Inflammatory macrophage (primary cell): ENCODE measurements at regions not wholly inside any gene's neighbourhood (a gene's known extent, or its start where the extent isn't known, plus 50 kb on each side); places are given as distances from the start of the nearest gene placed in this dataset.
"Not testable (repeated sequence)": the region's sequence is repeated elsewhere in the genome, so short reads cannot be mapped to it uniquely, and the experiment has no call there.

ENCODE experiments used
- DNase-seq, 2 donors: peaks; one replicate each; pipeline ENCODE4 v3.0.0-alpha.2; 2020 to 2022

DNA sequence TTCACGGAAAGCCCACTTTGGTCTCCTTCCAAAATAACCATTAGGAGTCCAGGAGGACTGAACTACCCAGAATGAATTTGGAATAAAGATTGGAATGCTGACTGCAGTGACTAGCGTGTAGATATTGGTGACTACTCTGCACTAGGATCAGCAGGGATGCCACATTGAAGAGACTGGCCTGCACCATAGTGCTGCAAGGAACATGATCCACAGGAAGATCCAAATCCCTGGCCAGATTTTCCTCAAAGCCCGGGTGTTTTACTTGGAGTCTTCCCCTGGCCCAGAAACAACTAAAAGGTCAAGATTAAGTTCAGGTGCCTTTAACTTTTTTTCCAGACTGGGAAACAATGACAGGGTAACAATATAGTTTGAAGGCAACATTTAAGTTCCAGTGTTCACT, 870.4 kb downstream of the CDH8 start:
- no peak for DNase-seq

DNA sequence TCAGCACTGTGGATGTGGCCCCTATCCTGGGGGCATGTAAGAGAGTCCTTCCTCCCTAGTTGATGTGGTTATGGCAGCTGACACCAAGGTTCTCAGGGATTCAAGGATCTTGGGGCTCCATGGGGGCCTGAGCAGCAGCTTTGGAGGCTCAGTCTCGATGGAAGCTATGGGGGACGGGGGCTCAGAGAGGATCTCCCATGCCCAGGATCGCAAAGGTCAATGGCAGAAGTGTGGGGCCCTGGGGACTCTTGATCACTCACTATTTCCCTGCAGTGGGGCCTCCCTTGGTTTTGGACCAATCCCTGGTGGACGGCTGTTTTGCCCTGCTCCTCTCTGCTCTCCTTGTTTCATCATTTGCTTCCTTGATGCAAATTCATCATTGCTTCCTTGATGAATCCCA, 885.9 kb downstream of the CDH8 start:
- DNase-seq = no peak

DNA sequence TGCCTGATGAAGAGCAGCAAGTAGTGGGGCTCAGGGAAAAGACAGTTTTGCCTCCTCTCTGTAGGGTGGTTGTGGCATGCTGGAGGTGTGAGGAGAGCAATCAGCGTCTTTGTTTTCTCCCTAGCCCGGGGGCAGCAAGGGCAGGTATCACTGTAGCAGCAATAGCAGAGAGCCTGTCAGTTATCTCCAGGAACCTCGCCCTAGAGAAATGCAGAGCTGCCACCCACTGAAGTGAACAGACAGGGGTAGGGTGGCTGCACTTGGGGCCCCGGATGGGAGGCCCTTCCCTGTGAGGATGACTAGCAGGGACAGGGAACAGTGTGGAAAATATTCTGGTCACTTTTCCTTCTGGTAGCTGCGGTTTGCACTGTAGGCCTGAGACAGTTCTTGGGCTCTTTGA, 886.5 kb downstream of the CDH8 start:
- DNase-seq = no peak

DNA sequence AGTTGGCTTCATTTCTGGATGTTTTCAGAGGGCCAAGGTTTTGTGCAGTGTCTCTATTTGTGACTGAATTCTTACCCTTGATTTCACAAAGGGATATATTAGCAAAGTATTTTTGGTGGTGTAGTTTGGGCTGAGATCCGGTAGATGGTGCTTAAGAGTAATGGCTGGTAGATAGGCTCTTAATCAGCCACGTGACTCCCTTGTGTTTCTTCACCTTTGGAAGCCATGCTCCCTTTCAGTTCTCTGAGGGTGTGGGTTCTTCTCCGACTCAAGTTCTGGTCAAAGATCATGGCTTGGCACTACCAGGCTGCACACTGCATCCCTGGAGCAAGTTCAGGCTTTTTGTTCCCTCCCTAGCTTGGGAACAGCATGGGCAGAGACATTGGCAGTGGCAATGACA, 887.3 kb downstream of the CDH8 start:
- DNase-seq = no peak

DNA sequence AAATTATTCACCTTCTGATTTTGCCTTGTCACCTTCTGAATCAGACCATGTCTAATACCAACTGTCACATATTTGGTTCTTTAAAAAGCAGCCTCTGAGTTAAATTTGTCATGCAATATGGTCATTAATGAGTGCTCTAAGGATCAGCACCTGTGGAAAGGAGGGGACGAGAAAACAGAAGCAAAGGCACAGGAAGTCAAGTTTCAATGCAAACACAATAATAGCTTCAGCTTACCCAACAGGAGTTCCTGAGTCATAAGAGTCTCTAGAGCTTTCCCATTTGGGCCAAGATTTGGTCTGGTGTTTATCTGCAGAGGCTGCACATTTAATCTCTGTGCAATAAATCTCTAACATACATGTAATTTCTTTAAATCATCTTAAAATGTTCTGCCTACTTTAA, 889.8 kb downstream of the CDH8 start:
- no peak for DNase-seq

DNA sequence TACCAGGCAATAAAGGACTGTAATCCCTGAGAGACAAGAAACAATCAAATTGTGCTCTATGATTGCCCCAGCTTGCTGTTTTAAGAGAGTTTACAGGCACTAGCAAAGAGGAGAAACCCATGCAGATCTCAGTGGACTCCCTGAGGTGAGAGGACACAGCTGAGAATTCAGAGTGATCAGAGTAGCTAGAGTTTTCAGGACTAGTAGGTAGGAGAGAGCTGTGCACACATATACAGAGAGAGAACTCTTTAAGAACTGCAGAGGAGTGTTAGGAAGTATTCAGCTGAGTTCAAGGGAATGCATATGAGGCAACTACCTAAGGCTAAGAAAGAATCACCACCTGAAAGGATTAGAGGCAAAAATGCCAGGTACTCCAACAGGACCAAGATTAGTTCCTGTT, 904.8 kb downstream of the CDH8 start:
- DNase-seq = no peak

DNA sequence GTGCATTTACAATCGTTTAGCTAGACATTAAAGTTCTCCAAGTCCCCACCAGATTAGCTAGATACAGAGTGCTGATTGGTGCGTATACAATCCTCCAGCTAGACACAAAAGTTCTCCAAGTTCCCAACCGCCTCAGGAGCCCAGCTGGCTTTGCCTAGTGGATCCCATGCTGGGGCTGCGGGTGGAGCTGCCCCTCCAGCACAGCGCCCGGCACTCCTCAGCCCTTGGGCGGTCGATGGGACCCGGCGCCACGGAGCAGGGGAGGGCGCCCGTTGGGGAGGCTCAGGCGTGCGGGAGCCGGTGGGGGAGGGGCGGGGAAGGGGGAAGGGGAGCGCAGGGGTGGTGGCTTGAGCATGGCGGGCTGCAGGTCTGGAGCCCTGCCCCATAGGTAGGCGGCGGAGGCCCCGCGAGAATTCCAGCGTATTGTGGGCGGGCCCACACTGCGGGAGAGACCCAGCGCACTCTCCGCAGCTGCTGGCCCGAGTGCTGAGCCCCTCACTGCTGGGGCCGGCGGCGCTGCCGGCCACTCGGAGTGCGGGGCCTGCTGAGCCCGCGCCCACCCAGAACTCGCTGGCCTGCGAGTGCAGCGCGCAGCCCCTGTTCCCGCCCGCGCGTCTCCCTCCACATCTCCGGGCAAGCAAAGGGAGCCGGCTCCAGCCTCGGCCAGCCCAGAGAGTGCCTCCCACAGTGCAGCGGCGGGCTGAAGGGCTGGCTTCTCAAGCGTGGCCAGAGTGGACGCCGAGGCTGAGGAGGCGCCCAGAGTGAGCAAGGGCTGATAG, 907.5 kb downstream of the CDH8 start:
- DNase-seq = no peak

DNA sequence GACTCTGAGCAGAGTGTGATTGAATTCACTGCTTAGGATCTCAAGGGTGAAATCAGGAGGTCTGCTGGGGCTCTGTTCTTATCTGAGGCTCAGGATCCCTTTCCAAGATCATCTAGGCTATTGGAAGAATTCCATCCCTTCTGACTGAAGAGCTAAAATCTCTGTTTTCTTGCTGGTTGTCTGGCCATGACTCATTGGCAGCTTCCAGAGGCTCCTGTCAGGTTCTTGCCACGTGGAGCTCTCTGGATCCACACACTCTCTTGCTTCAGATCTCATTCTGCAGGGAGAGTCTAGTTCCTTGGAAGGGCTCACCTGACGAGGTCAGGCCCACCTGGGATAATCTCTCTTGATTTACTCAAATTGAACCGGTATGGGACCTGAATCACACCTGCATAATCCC, 930.7 kb downstream of the CDH8 start:
- DNase-seq = no peak

DNA sequence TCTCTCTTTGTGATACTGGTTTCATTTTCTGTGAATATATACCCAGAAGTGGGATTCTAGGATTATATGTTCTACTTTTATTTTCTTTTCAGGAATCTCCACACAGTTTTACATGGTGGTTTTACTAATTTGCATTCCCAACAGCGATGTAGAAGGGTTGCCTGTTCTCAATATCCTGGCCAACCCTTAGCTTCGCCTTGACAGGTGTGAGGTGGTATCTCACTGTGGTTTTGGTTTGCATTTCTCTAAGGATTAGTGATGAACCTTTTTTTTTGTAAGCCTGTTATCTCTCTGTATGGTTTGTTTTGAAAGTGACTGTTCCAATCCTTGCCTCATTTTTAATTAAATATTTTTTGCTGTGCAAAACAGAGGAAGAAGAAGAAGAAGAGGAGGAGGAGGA, 937.7 kb downstream of the CDH8 start:
- no peak for DNase-seq

DNA sequence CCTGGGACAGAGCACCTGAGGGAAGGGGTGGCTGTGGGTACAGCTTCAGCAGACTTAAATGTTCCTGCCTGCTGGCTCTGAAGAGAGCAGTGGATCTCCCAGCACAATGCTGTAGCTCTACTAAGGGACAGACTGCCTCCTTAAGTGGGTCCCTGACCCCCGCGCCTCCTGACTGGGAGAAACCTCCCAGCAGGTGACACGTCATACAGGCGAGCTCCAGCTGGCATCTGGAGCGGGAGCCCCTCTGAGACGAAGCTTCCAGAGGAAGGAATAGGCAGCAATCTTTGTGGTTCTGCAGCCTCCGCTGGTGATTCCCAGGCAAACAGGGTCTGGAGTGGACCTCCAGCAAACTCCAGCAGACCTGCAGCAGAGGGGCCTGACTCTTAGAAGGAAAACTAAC, 944.9 kb downstream of the CDH8 start:
- DNase-seq = not testable (repeated sequence)

DNA sequence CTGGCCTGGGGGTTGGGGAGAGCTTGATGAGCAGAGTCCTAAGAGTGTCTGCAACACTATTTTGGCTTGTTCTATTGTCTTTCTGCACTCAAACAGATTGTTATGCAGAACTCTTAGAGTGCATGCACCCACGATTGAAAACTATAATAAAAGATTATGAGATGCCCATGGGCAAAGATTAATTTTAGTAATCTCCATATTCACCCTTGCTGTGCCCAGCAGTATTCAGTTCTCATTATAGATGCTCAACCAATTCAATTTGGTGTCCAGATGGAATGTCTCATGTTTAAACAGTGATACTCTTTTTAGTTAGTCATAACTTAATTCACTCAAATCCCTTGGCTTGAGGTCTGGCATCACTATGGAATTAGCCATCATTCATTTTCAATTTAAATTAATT, 952.5 kb downstream of the CDH8 start:
- no peak for DNase-seq

DNA sequence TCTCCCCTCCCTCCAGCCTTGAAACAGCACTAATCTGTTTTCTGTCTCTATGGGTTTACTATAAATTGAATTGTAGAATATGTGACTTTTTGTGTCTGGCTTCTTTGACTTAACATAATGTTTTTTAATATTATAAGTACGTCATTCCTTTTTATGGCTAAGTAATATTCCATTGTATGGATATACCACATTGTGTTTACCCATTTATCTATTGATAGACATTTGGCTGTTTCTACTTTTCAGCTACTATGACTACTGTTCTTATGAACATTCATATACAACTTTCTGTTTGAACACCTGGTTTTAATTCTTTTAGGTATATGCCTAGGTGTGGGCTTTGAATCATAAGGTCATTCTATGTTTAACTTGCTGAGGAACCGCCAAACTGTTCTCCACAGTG, 961.9 kb downstream of the CDH8 start:
- DNase-seq = no peak

DNA sequence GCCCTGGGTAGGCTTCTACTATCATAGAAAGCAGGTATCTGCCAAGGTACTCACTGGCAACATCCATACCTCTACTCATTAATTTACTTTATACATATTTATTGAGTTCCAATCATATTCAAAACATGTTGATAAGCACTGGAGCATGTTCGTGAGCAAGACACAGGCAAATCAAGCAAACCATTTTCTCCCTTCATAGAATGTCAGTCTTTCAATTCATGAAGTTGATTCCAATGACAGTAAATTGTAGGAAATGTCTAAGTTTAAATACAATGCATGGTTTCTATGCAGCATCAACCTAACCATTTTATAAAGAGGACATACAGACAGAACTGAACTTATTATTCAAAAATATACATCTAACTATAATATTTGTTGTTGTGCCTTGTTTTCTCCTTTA, 978.6 kb downstream of the CDH8 start:
- DNase-seq = no peak

DNA sequence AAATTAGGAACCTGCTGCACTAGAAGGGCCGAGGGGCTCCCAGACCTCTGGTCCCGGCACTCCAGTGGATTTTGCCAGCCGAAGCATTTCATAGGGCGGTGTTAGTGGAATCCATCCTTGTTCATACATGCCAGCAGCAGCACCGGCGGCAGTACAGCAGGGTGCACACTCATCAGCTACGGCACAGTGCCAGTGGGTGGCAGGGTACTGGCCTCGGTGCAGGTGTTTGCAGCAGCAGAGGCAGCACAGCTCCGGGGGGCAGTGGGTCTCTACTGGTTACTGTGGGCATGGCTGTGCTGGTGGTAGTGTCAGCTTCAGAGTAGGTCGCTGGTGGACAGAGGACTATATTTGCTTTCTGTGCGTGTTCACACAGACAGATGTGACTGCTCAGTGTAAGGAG, 985.7 kb downstream of the CDH8 start:
- DNase-seq = no peak

DNA sequence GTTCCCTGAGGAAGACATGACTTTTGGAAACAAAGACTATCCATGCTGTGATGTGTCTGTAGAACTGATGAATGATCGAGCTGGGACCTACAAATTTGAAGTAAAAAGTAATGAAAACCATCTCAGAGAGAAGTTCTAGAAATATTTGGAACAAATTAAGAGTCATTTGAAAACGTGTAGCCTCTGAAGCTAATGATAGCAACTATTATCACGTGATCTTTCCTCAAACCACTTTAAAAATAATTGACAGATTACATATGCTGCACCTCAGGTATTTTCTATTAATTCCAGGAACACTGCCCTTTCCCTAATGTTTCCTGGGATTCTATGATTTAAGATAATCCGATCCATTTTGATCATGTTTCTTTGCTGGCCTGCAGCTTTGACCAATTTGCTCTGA, 990.3 kb downstream of the CDH8 start:
- no peak for DNase-seq

DNA sequence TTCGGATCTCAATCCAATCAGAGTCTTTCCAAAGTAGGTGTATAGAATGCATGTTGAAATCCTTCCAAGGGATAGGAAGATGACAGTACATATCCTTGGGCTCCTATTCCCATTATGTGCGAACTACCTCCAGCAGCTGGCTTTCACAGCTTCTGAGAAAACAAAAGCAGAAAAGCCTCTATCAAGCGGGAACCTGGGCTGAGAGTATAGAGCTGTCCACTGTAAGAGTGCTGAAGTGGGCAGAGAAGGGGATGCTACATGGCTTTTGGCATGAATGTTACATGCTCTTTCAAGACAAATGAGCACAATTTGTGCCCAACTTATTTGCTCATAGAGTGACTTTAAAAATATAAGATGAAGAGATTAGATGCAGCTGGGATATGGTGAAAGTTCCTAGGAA, 993.5 kb downstream of the CDH8 start:
- no peak for DNase-seq

DNA sequence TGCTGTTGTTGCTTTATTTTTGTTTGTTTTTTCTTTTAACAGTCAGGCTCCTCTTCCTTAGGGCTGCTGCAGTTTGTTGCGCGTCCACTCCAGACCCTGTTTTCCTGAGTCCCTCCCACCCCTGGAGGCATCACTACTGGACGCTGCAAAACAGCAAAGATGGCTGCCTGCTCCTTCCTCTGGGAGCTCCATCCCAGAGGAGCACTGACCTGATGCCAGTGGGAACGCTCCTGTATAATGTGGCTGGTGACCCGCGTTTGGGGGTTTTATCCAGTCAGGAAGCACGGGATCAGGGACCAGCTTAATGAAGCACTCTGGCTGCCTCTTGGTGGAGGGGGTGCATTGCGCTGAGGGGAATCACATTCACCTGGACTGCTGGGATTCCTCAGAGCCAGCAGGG, 1005.6 kb downstream of the CDH8 start:
- DNase-seq = no peak

DNA sequence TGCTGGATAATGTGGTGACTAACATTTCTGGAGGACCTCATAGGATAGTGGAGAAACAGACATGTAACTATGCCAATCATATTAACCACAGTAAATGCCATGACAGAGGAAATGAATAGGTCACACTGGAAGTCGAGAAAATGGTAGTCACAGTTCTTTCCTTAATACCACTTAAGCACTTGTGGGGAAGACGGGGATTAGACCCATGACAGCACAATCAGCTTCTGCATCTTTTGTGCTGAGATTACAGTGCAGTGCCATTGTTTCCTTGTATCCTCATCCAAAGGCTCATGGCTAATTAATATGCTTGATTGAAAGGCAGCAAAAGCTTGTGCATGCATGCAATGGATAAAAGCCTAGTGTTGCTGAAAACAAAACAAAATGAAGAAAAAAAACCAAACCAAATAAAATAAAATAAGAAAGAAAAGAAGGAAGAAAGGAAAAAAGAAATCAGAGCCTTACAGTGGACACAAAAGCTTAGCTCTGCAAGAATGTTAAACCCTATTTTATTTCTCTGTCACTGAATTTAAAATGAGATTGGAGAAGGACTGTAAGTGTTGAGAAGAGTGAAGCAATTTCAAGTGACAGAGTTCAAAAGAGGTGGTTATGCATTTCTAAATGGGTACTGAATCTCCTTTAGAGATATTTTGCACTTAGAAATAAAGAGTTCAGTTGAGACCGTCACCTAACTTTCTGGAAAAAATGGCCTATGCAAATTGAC, 1011.9 kb downstream of the CDH8 start:
- DNase-seq = no peak

DNA sequence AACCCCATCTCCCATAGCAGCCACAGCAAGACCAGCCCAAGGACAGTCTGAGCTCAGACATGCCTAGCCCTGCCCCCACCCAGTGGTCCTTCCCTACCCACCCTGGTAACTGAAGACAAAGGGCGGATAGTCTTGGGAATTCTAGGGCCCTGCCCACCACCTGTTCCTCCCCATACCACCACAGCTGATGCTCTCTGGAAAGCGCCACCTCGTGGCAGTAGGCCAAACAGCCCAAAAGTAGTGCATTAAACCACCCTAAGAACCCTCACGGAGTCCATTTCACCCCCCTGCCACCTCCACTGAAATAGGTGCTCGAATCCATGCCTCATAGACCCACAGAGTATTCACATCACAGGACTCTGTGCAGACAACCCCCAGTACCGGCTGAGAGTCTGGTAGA, 1021.4 kb downstream of the CDH8 start:
- DNase-seq = no peak

DNA sequence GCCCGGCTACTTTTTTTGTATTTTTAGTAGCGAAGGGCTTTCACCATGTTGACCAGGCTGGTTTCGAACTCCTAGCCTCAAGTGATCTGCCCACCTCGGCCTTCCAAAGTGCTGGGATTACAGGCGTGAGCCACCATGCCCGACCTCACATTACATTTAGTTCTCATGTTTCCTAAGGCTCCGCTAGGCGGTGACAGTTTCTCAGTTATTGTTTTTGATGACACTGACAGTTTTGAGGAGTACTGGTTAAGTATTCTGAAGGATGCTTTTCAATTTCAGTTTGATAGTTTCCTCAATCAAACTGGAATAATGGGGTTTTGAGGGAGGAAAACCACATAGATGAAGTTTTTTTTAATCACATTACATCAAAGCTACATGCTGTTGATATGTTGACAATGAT, 1028.5 kb downstream of the CDH8 start:
- DNase-seq = no peak

DNA sequence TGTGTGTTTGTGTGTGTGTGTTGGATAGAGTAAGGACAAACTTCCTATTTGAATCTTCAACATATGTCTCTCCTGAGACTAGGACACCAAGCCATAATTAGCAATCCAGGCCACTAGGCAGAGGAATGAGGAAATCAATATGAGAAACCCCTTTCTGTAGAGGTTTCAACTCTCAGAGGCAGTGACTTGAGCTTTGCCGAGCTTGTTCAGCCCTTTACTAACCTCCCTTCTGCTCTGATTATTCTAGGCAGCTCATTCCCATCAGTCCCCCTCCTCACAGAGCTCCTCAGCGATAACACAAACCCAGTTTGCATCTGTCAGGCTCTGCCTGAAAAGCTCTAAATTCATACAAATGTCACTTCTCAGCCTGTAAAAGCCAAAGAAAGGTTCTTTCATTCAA, 1030.3 kb downstream of the CDH8 start:
- no peak for DNase-seq

DNA sequence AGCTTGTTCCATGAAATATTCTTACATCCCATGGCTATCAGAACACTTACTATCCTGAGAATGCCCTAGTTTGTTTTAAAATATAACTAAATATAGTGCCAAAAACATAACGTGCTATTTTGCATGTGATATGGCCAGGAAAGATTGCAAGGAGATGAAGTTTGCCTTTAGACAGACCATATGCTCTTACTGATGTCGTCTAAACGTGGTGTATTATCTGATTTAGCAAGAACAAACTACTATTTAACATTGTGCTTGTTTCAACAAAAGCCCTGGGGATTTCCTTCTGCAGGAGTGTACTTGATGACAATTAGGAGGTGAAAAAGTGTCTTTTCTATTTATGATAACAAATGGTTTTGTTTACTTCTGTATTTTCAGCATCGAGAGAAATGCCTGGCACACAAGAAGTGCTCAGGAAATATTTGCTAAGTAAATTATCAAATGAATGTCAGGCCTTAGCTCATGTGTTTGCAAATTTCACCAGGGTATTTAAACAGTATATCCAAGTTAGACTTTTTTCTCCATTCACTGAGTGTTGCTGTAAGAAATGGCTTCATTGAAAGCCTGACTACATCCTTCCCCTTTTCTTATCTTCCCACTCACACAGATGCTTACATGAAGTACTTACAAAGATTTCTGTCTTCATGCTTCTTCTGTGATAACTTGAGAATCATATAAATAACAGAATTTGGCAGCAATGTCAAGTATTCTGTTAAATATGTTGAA, 1033.6 kb downstream of the CDH8 start:
- no peak for DNase-seq

DNA sequence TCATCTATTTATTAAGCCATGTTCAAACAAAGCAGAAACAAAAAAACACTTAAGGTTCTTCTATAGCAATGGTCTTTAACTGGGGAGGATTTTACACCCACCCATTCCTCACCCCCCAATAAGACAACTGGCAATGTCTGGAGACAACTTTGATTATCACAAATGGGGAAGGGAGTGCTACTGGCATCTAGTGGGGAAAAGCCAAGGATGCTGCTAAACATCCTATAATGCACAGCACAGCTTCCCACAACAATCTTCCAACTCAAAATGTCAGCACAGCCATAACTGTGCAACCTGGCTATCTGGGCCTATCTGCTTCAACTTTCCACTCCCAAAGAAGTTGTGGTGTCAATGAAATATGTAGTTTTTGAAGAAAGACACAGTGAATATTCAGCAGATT, 1044.4 kb downstream of the CDH8 start:
- DNase-seq = no peak

DNA sequence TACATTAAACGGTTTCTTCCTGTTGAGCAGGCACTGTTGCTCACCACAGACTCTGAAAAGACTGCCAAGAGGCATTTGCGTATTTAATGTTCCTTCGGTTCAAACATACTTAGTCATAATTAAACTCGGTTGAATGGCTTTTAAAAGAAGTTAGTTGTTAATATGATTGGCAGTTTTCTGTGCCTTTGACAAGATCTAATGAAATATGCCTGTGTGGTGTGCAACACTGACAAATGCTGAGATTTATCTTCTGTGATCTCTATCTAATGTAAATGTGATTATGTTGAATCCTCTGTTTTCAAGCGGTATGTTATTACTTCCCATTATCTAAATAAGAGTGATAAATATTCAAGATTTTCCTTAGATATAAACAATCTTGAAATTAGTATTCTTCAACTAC, 1046.6 kb downstream of the CDH8 start:
- no peak for DNase-seq
